Right lobe of liver (tissue), 6 donors: ENCODE measurements at regions not wholly inside any gene's neighbourhood (a gene's known extent, or its start where the extent isn't known, plus 50 kb on each side); places are given as distances from the start of the nearest gene placed in this dataset.

Experiments
- ATAC-seq, 4 donors: fragments of 200-7000 bp; cut with Tn5 transposase; one replicate each; pipeline ENCODE4 v1.9.1; 2020; ENCODE audit warnings: mild to moderate bottlenecking in 4 of 4, moderate library complexity in 4 of 4
- DNase-seq, 3 donors: peaks; one replicate each; pipeline ENCODE4 v3.0.0-alpha.2; 2020
- H3K27ac ChIP-seq, 3 donors: fragments of 200-600 bp; one replicate each; pipeline ENCODE4 v1.8.0; 2022
- H3K27me3 ChIP-seq, 2 donors: fragments of 200-600 bp; one replicate each; pipeline ENCODE4 v1.8.0; 2022
- H3K36me3 ChIP-seq, 4 donors: fragments of 200-600 bp; sonication (generic) in 1 of 4; one replicate each; pipeline versions ENCODE4 v1.5.1 to v1.8.0; 2017 to 2022; ENCODE audit warnings: control low read depth in 1 of 4
- H3K4me1 ChIP-seq, 4 donors: fragments of 200-600 bp; sonication (generic) in 1 of 4; one replicate each; pipeline versions ENCODE4 v1.5.1 to v1.8.0; 2017 to 2022; ENCODE audit warnings: control low read depth in 1 of 4
- H3K4me3 ChIP-seq, 3 donors: fragments of 200-600 bp; one replicate each; pipeline ENCODE4 v1.8.0; 2022
- H3K9me3 ChIP-seq, 4 donors: fragments of 200-600 bp; sonication (generic) in 1 of 4; one replicate each; pipeline versions ENCODE4 v1.5.1 to v1.8.0; 2017 to 2022; ENCODE audit warnings: control low read depth in 1 of 4
- POLR2A ChIP-seq: fragments of 450-650 bp; IDR thresholded peaks from one replicate; pipeline ENCODE4 v1.6.1; 2017; ENCODE audit warnings: antibody characterized with exemption, mild to moderate bottlenecking
- WGBS: methylation state at CpG from one replicate; pipeline ENCODE4 v1.1.6; 2018; ENCODE audit warnings: low coverage, low lambda C conversion rate; ENCODE audit not compliant: insufficient coverage; ENCODE audit errors: missing lambda C conversion rate; 5-methylcytosine and 5-hydroxymethylcytosine counted together
- intact Hi-C, 2 donors: fragments of 100-400 bp; cut with DNase I; formaldehyde crosslinking; loops; one replicate each; pipeline versions ENCODE4 v1.11.2 to v1.14.1; 2022
- TF ChIP-seq, protein P1 (sequence below), 4 donors: fragments of 200-600 bp in 3 of 4; fragments of 450-650 bp in 1 of 4; IDR thresholded peaks; one replicate each; pipeline versions ENCODE4 v1.5.1 to v1.8.0; 2016 to 2022; ENCODE audit warnings: antibody characterized with exemption in 4 of 4, mild to moderate bottlenecking in 2 of 4
- donor health status: DM: no; HTN: yes; CAD: no.
- donor health status: DM: no; HTN: no; CAD: no.
- donor health status: DM: no; HTN: no; CAD: no.
- donor health status: DM: no; HTN: yes; CAD: no.
- donor health status: DM: no; HTN: yes; CAD: no.

DNA sequence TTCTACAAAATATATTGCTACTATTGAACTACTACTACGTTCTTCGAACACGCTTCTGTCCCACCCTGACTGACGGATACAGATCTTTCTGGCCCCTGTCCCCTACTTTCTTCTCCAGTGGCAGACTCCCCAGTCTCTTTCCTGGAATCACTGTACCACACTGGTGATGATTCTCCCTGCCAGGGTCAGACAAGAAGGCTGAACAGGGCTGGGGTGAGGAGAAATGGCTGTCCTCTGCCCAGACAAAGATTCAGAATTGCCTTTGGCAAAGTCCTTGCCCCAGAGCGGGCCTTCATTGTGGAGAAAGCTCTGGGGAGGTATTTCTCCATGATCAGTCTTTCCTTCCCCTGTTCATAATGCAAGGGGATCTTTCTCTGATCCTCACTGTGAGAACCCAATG lies 1417.1 kb downstream of the BRD1 start:
- intact Hi-C loops, result no loop called here
- no peaks in the 10 kb centered on the region for H3K9me3 ChIP-seq
- DNase-seq (peak in 1 of 3 donors; percentile 6), ATAC-seq (no peak)
- H3K4me3 ChIP-seq, result no peak overlapping the region
- H3K27ac ChIP-seq, result no peak overlapping the region
- WGBS, result 57% methylated on average over 5 of the region's 5 CpGs
- no peaks in the 10 kb centered on the region for H3K27me3 ChIP-seq
- no peaks in the 10 kb centered on the region for H3K4me1 ChIP-seq
- no peaks in the 10 kb centered on the region for H3K36me3 ChIP-seq
- no peak for TF ChIP-seq POLR2A
- TF ChIP-seq, protein P1, sequence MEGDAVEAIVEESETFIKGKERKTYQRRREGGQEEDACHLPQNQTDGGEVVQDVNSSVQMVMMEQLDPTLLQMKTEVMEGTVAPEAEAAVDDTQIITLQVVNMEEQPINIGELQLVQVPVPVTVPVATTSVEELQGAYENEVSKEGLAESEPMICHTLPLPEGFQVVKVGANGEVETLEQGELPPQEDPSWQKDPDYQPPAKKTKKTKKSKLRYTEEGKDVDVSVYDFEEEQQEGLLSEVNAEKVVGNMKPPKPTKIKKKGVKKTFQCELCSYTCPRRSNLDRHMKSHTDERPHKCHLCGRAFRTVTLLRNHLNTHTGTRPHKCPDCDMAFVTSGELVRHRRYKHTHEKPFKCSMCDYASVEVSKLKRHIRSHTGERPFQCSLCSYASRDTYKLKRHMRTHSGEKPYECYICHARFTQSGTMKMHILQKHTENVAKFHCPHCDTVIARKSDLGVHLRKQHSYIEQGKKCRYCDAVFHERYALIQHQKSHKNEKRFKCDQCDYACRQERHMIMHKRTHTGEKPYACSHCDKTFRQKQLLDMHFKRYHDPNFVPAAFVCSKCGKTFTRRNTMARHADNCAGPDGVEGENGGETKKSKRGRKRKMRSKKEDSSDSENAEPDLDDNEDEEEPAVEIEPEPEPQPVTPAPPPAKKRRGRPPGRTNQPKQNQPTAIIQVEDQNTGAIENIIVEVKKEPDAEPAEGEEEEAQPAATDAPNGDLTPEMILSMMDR (IDR thresholded peaks at IDR 0.05), result no peak

DNA sequence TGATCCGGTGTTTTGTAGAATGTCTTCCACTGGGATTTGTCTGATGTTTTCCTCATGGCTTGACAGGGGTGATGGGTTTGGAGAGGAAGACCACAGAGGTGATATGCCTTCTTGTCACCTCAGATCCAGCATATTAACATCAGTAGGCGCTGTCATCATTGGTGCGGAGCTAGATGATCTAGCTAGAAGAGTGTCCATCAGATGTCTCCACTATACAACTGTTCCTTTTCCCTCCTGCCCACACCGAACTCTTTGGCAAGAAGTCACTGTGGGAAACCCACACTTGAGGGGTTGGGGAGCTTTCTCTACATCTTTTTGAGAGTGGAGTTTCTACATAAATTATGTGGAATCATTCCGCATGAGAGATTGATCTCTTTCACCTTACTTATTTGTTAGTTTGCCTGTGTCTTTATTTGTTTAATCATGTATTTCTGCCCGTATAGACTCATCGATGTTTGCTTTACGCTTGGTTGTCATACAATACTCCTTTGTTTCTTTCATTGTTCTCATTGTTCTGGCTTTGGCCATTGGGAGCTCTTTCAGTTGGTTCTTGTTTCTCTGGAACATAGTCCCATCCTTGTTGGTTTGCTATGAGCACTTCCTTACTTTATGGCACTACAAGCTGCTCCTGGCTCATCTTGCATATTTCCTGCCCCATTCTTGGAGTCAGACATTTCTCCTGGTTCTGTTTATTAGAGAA lies 1420.3 kb downstream of the BRD1 start:
- H3K4me3 ChIP-seq, result no peak overlapping the region
- DNase-seq (peak in 1 of 3 donors; percentile 16), ATAC-seq (no peak)
- no peak for TF ChIP-seq POLR2A
- TF ChIP-seq, protein P1 (IDR thresholded peaks at IDR 0.05), result no peak
- H3K36me3 ChIP-seq, result no peaks in the 10 kb centered on the region
- H3K4me1 ChIP-seq, result no peaks in the 10 kb centered on the region
- intact Hi-C loops, result no loop called here
- H3K9me3 ChIP-seq, result no peaks in the 10 kb centered on the region
- no peaks in the 10 kb centered on the region for H3K27me3 ChIP-seq
- H3K27ac ChIP-seq, result peak overlapping the region in 1 of 3 donors; percentile 76
- WGBS, result 75% methylated on average over 8 of the region's 8 CpGs

DNA sequence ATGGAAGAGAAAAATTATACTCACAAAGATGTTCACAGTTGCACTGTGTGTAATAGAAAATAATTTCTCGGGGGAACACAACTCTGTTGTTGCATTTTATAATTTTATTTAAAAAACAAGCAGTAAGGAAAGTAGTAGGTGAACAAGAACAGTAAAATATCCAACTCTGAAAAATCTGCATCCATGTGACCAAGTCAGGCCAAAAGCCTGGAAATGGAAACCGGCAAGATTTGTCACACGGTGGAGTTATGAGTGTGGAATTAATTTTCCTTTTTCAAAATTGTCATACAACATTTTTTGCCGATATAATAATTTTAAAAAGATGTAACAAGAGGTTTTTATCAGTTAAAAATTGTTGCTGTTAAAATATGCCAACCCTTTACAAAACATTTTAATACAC lies 1421.5 kb downstream of the BRD1 start:
- intact Hi-C loops, result no loop called here
- Histone ChIP-seq H3K9me3 (no peaks in the 10 kb centered on the region), H3K27me3 (no peaks in the 10 kb centered on the region), H3K4me3 (no peak overlapping the region), H3K4me1 (no peaks in the 10 kb centered on the region), H3K27ac (peak overlapping the region; percentile 26 to 76 (median 39)), H3K36me3 (no peaks in the 10 kb centered on the region)
- WGBS, result 61% methylated on average over 4 of the region's 4 CpGs
- TF ChIP-seq, protein P1 (IDR thresholded peaks at IDR 0.05), result no peak
- TF ChIP-seq POLR2A, result no peak
- ATAC-seq (peak in 1 of 4 donors; percentile 21), DNase-seq (no peak)

DNA sequence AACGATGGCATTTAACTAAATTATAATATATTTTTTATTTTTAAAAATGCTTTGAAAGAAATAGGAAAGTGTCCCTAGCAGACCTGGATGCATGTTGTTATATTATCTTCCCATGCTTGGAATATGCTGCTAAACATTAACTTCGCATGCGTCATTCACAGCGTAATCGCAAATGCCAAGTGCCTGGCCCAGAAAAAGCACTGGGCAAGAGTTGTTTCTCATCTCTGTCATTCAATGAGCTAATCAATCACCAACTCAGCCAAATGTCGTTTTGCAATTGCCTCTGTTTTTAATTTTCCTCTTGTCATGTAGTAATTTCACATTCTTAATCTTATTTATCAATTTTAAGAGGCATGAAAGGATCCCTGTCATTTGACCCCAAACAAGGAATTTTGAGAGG lies 1421.9 kb downstream of the BRD1 start:
- intact Hi-C loops, result no loop called here
- Histone ChIP-seq H3K4me1 (no peaks in the 10 kb centered on the region), H3K27ac (peak overlapping the region; percentile 26 to 76 (median 39)), H3K9me3 (no peaks in the 10 kb centered on the region), H3K4me3 (no peak overlapping the region), H3K27me3 (no peaks in the 10 kb centered on the region), H3K36me3 (no peaks in the 10 kb centered on the region)
- TF ChIP-seq, protein P1 (IDR thresholded peaks at IDR 0.05), result no peak
- TF ChIP-seq POLR2A, result no peak
- peak in 1 of 3 donors; percentile 67 for DNase-seq
- WGBS, result 41% methylated on average over 6 of the region's 6 CpGs
- ATAC-seq, result peak; percentile 58 to 89 (median 84)
